Endodermal cell (in vitro differentiated cells): ENCODE measurements at regions not wholly inside any gene's neighbourhood (a gene's known extent, or its start where the extent isn't known, plus 50 kb on each side); places are given as distances from the start of the nearest gene placed in this dataset.
A peak's percentile ranks its signal among the peaks of the same experiment; 100 is the strongest.

Experiments used
- DNase-seq: peaks from one replicate; pipeline ENCODE4 v3.0.0-alpha.2; 2017
- H3K27ac ChIP-seq: 2 replicates; pipeline ENCODE4 v1.5.1; 2013; ENCODE audit warnings: mild to moderate bottlenecking, low read depth, low read length, moderate library complexity
- H3K27me3 ChIP-seq: 2 replicates; pipeline ENCODE4 v1.6.1; 2013; ENCODE audit warnings: mild to moderate bottlenecking, low read length, moderate library complexity; ENCODE audit not compliant: insufficient read depth, control insufficient read depth, poor library complexity, severe bottlenecking
- H3K36me3 ChIP-seq: 2 replicates; pipeline ENCODE4 v1.7.0; 2013; ENCODE audit warnings: mild to moderate bottlenecking, low read length, moderate library complexity; ENCODE audit not compliant: control insufficient read depth, insufficient read depth
- H3K4me1 ChIP-seq: one replicate; pipeline ENCODE4 v1.7.0; 2013; ENCODE audit warnings: low read length; ENCODE audit not compliant: control insufficient read depth, insufficient read depth
- H3K4me3 ChIP-seq: 2 replicates; pipeline ENCODE4 v1.5.1; 2013; ENCODE audit warnings: mild to moderate bottlenecking, low read length, moderate library complexity
- H3K9ac ChIP-seq: 2 replicates; pipeline ENCODE4 v1.6.1; 2013; ENCODE audit warnings: mild to moderate bottlenecking, low read length, moderate library complexity; ENCODE audit not compliant: poor library complexity, severe bottlenecking; ENCODE audit errors: extremely low read depth
- H3K9me3 ChIP-seq: 2 replicates; pipeline ENCODE4 v1.6.1; 2013; ENCODE audit warnings: mild to moderate bottlenecking, low read length, moderate library complexity; ENCODE audit not compliant: control insufficient read depth
- H3K27ac Mint-ChIP-seq: 2 replicates; pipeline ENCODE4 v1.8.0; 2020; ENCODE audit warnings: mixed read lengths
- H3K27me3 Mint-ChIP-seq: 2 replicates; pipeline ENCODE4 v1.8.0; 2021; ENCODE audit warnings: mild to moderate bottlenecking, mixed read lengths; ENCODE audit not compliant: insufficient read depth
- H3K36me3 Mint-ChIP-seq: 2 replicates; pipeline ENCODE4 v1.8.0; 2020; ENCODE audit warnings: low read depth, mixed read lengths
- H3K4me1 Mint-ChIP-seq: 2 replicates; pipeline ENCODE4 v1.8.0; 2020; ENCODE audit warnings: mixed read lengths
- H3K4me3 Mint-ChIP-seq: 2 replicates; pipeline ENCODE4 v1.8.0; 2020; ENCODE audit warnings: mild to moderate bottlenecking, moderate library complexity, mixed read lengths
- H3K9me3 Mint-ChIP-seq: 2 replicates; pipeline ENCODE4 v1.8.0; 2020; ENCODE audit warnings: mild to moderate bottlenecking, mixed read lengths
- WGBS, 2 experiments: methylation state at CpG; one replicate each; pipeline versions ENCODE4 v1.1.5 to v1.1.7; 2013; ENCODE audit warnings: missing lambda C conversion rate in 2 of 2, mixed read lengths in 1 of 2; ENCODE audit not compliant: insufficient coverage in 1 of 2, insufficient read length in 1 of 2; 5-methylcytosine and 5-hydroxymethylcytosine counted together
- TF ChIP-seq, protein P1 (sequence below): fragments of 200-600 bp; sonication (generic); conservative IDR thresholded peaks from 2 replicates; pipeline ENCODE4 v1.5.0; 2021; ENCODE audit warnings: antibody characterized with exemption, mild to moderate bottlenecking

- H3K27ac ChIP-seq: no peak overlapping the region
- no peaks in the 10 kb centered on the region for H3K27me3 ChIP-seq
- H3K9ac ChIP-seq: no peak overlapping the region
- no peaks in the 10 kb centered on the region for H3K36me3 ChIP-seq
- no peaks in the 10 kb centered on the region for H3K36me3 Mint-ChIP-seq
- TF ChIP-seq, protein P1, sequence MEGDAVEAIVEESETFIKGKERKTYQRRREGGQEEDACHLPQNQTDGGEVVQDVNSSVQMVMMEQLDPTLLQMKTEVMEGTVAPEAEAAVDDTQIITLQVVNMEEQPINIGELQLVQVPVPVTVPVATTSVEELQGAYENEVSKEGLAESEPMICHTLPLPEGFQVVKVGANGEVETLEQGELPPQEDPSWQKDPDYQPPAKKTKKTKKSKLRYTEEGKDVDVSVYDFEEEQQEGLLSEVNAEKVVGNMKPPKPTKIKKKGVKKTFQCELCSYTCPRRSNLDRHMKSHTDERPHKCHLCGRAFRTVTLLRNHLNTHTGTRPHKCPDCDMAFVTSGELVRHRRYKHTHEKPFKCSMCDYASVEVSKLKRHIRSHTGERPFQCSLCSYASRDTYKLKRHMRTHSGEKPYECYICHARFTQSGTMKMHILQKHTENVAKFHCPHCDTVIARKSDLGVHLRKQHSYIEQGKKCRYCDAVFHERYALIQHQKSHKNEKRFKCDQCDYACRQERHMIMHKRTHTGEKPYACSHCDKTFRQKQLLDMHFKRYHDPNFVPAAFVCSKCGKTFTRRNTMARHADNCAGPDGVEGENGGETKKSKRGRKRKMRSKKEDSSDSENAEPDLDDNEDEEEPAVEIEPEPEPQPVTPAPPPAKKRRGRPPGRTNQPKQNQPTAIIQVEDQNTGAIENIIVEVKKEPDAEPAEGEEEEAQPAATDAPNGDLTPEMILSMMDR: no peak
- peak overlapping the region; percentile 39 for H3K4me3 ChIP-seq
- peak overlapping the region; percentile 59 for H3K27ac Mint-ChIP-seq
- WGBS, 2 experiments: 41 to 60% methylated on average over 7 to 12 of the region's 12 CpGs
- no peaks in the 10 kb centered on the region for H3K9me3 Mint-ChIP-seq
- peak overlapping the region; percentile 46 for H3K4me3 Mint-ChIP-seq
- no peak for DNase-seq
- peaks cover 53% of the 10 kb centered on the region for H3K4me1 Mint-ChIP-seq
- H3K27me3 Mint-ChIP-seq: peaks cover 2% of the 10 kb centered on the region
- no peaks in the 10 kb centered on the region for H3K9me3 ChIP-seq
- peaks cover 22% of the 10 kb centered on the region for H3K4me1 ChIP-seq
These were observed 126.9 kb upstream of the ZNF516 start for GRCh38 chr18:76621782-76622495.

GRCh38 chr18:76621226-76621625, 126.2 kb upstream of the ZNF516 start:
- Histone ChIP-seq H3K27me3 (no peaks in the 10 kb centered on the region), H3K36me3 (no peaks in the 10 kb centered on the region), H3K27ac (no peak overlapping the region), H3K9me3 (no peaks in the 10 kb centered on the region), H3K9ac (no peak overlapping the region), H3K4me3 (peak overlapping the region; percentile 39), H3K4me1 (peaks cover 22% of the 10 kb centered on the region)
- Mint-ChIP-seq H3K4me3 (peak overlapping the region; percentile 46), H3K27ac (peak overlapping the region; percentile 59), H3K9me3 (no peaks in the 10 kb centered on the region), H3K4me1 (peaks cover 56% of the 10 kb centered on the region), H3K27me3 (peaks cover 2% of the 10 kb centered on the region), H3K36me3 (no peaks in the 10 kb centered on the region)
- TF ChIP-seq, protein P1: no peak
- 26 to 34% methylated on average over 5 to 9 of the region's 9 CpGs for WGBS, 2 experiments
- no peak for DNase-seq

DNA sequence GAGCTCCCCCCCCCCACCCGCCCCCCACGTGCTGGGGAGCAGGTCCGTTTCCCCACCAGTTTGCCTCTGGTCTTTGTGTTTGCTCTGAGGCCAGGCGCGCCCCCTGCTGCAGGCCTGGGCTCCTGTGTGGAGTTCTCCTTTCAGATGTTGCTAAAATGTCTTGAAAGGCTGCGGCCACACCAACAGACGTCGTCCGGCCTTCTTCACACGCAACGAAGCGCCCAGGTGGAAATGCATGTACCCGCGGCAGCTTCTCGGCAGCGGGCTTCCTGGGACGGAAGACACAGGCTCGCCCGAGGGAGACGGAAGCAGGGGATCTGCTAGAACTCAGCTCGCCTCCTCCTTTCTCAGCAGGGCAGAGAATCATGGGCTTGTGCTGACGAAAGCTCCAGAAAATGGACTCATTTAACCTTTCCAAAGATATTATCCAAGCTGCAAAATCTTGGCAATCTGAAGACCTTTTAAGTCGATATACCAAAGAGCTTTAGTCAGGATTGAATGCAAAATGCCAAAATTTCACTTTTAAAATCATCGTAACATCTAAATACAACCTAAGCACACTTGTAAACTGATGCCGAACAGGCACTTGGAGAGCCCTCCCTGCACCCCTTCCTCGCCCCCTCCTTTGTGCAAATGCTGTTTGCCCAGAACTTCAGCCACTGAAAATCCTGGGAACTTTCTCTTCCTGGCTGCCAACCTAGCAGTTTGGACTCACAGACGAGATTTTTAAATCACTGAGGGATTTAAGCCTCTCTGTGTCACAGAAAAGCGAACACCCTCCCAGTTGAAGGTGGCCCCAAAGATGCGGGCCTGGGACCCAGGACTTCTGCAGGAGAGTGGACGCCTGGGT, 125.5 kb upstream of the ZNF516 start:
- peak overlapping the region; percentile 61 for H3K4me3 ChIP-seq
- peak overlapping the region; percentile 30 for H3K27ac ChIP-seq
- peak; percentile 95 for DNase-seq
- Mint-ChIP-seq H3K36me3 (no peaks in the 10 kb centered on the region), H3K4me1 (peaks cover 61% of the 10 kb centered on the region), H3K9me3 (no peaks in the 10 kb centered on the region), H3K4me3 (peak overlapping the region; percentile 46), H3K27me3 (peaks cover 4% of the 10 kb centered on the region), H3K27ac (peak overlapping the region; percentile 80)
- peaks cover 22% of the 10 kb centered on the region for H3K4me1 ChIP-seq
- TF ChIP-seq, protein P1: peak; percentile 80
- H3K27me3 ChIP-seq: no peaks in the 10 kb centered on the region
- no peaks in the 10 kb centered on the region for H3K36me3 ChIP-seq
- no peaks in the 10 kb centered on the region for H3K9me3 ChIP-seq
- H3K9ac ChIP-seq: no peak overlapping the region
- WGBS, 2 experiments: 23 to 45% methylated on average over 10 to 29 of the region's 30 CpGs
